ENCODE measurements at regions not wholly inside any gene's neighbourhood (a gene's known extent, or its start where the extent isn't known, plus 50 kb on each side); places are given as distances from the start of the nearest gene placed in this dataset.

GRCh38 chr7:52897288-52897687 lies 138.1 kb upstream of the POM121L12 start:
- DNase-seq (ENCODE audit: low read depth), result no peak

GRCh38 chr7:52877240-52877639 lies 158.2 kb upstream of the POM121L12 start:
- no peak for DNase-seq (ENCODE audit: low read depth)

- no peak for DNase-seq (ENCODE audit: low read depth)
These were observed 159.0 kb upstream of the POM121L12 start for GRCh38 chr7:52876402-52876801.

GRCh38 chr7:52863652-52864051 lies 171.8 kb upstream of the POM121L12 start:
- DNase-seq (ENCODE audit: low read depth), result no peak

GRCh38 chr7:52862321-52862720 lies 173.1 kb upstream of the POM121L12 start:
- no peak for DNase-seq (ENCODE audit: low read depth)

GRCh38 chr7:52857367-52857766 lies 178.1 kb upstream of the POM121L12 start:
- DNase-seq (ENCODE audit: low read depth), result no peak

GRCh38 chr7:52854681-52855080 lies 180.8 kb upstream of the POM121L12 start:
- no peak for DNase-seq (ENCODE audit: low read depth)

GRCh38 chr7:52851547-52851946 lies 183.9 kb upstream of the POM121L12 start:
- DNase-seq (ENCODE audit: low read depth), result no peak

- DNase-seq (ENCODE audit: low read depth), result no peak
These were observed 192.0 kb upstream of the POM121L12 start for GRCh38 chr7:52843436-52843835.

- no peak for DNase-seq (ENCODE audit: low read depth)
These were observed 193.1 kb upstream of the POM121L12 start for GRCh38 chr7:52842202-52842900.

GRCh38 chr7:52838981-52839411 lies 196.4 kb upstream of the POM121L12 start:
- DNase-seq (ENCODE audit: low read depth), result no peak

GRCh38 chr7:52831321-52831720 lies 204.1 kb upstream of the POM121L12 start:
- DNase-seq (ENCODE audit: low read depth), result no peak

- no peak for DNase-seq (ENCODE audit: low read depth)
These were observed 204.6 kb upstream of the POM121L12 start for GRCh38 chr7:52830801-52831200.

GRCh38 chr7:52826515-52827265 lies 208.7 kb upstream of the POM121L12 start:
- DNase-seq (ENCODE audit: low read depth), result no peak

GRCh38 chr7:52825611-52826010 lies 209.8 kb upstream of the POM121L12 start:
- DNase-seq (ENCODE audit: low read depth), result no peak

GRCh38 chr7:52811537-52811936 lies 223.9 kb upstream of the POM121L12 start:
- no peak for DNase-seq (ENCODE audit: low read depth)

GRCh38 chr7:52799817-52800216 lies 235.6 kb upstream of the POM121L12 start:
- no peak for DNase-seq (ENCODE audit: low read depth)

GRCh38 chr7:52797801-52798200 lies 237.6 kb upstream of the POM121L12 start:
- DNase-seq (ENCODE audit: low read depth), result no peak

GRCh38 chr7:52794621-52795020 lies 240.8 kb upstream of the POM121L12 start:
- no peak for DNase-seq (ENCODE audit: low read depth)

- no peak for DNase-seq (ENCODE audit: low read depth)
These were observed 244.2 kb upstream of the POM121L12 start for GRCh38 chr7:52791176-52791700.

- no peak for DNase-seq (ENCODE audit: low read depth)
These were observed 249.3 kb upstream of the POM121L12 start for GRCh38 chr7:52786174-52786573.

GRCh38 chr7:52782348-52782747 lies 253.1 kb upstream of the POM121L12 start:
- DNase-seq (ENCODE audit: low read depth), result no peak

GRCh38 chr7:52781250-52781649 lies 254.2 kb upstream of the POM121L12 start:
- no peak for DNase-seq (ENCODE audit: low read depth)

All from Daoy (cell line).